Stomach smooth muscle (tissue), 2 donors: ENCODE measurements at regions not wholly inside any gene's neighbourhood (a gene's known extent, or its start where the extent isn't known, plus 50 kb on each side); places are given as distances from the start of the nearest gene placed in this dataset.

ENCODE experiments used
- H3K27ac ChIP-seq: one replicate; pipeline ENCODE4 v1.7.0; 2013; ENCODE audit warnings: mild to moderate bottlenecking, low read length, inconsistent platforms
- H3K27me3 ChIP-seq, 2 donors: one replicate each; pipeline ENCODE4 v1.7.0; 2013; ENCODE audit warnings: low read length in 2 of 2; ENCODE audit not compliant: insufficient read depth in 2 of 2, control insufficient read depth in 1 of 2
- H3K36me3 ChIP-seq, 2 donors: one replicate each; pipeline ENCODE4 v1.7.0; 2013; ENCODE audit warnings: low read length in 2 of 2; ENCODE audit not compliant: control insufficient read depth in 2 of 2, insufficient read depth in 2 of 2
- H3K4me1 ChIP-seq: one replicate; pipeline ENCODE4 v1.7.0; 2013; ENCODE audit warnings: low read length; ENCODE audit not compliant: control insufficient read depth, insufficient read depth
- H3K4me3 ChIP-seq, 2 donors: one replicate each; pipeline ENCODE4 v1.7.0; 2013; ENCODE audit warnings: low read length in 2 of 2
- H3K9ac ChIP-seq, 2 donors: one replicate each; pipeline ENCODE4 v1.7.0; 2013; ENCODE audit warnings: low read length in 2 of 2, mild to moderate bottlenecking in 1 of 2
- H3K9me3 ChIP-seq, 2 donors: one replicate each; pipeline ENCODE4 v1.7.0; 2013; ENCODE audit warnings: low read length in 2 of 2; ENCODE audit not compliant: control insufficient read depth in 2 of 2
- donor health status: healthy.
- donor health status: Pancreatic carcinoma.

- H3K27ac ChIP-seq, result no peak overlapping the region
- no peak overlapping the region for H3K9ac ChIP-seq
- H3K9me3 ChIP-seq, result peaks cover 0 to 2% of the 10 kb centered on the region in 2 donors
- no peak overlapping the region for H3K4me3 ChIP-seq
- no peaks in the 10 kb centered on the region for H3K4me1 ChIP-seq
- H3K36me3 ChIP-seq, result no peaks in the 10 kb centered on the region
- peaks cover 0 to 2% of the 10 kb centered on the region in 2 donors for H3K27me3 ChIP-seq
Observed at GRCh38 chr6:167588181-167588919, 238.4 kb upstream of the AFDN start.

- Histone ChIP-seq H3K9ac (no peak overlapping the region), H3K27ac (no peak overlapping the region), H3K4me3 (no peak overlapping the region)
Observed at GRCh38 chr6:167588920-167589614, 237.6 kb upstream of the AFDN start.

GRCh38 chr6:167589615-167589940 lies 237.1 kb upstream of the AFDN start:
- Histone ChIP-seq H3K9ac (no peak overlapping the region), H3K27ac (no peak overlapping the region), H3K9me3 (peaks cover 0 to 2% of the 10 kb centered on the region in 2 donors), H3K36me3 (no peaks in the 10 kb centered on the region), H3K27me3 (peaks cover 0 to 2% of the 10 kb centered on the region in 2 donors), H3K4me3 (no peak overlapping the region), H3K4me1 (no peaks in the 10 kb centered on the region)

More at GRCh38 chr6:167588920-167589614, 237.6 kb upstream of the AFDN start:
- Histone ChIP-seq H3K36me3 (no peaks in the 10 kb centered on the region), H3K27me3 (peaks cover 0 to 2% of the 10 kb centered on the region in 2 donors), H3K9me3 (peaks cover 0 to 2% of the 10 kb centered on the region in 2 donors), H3K4me1 (no peaks in the 10 kb centered on the region)

GRCh38 chr6:167590193-167590592 lies 236.5 kb upstream of the AFDN start:
- no peaks in the 10 kb centered on the region for H3K36me3 ChIP-seq
- no peaks in the 10 kb centered on the region for H3K4me1 ChIP-seq

More at GRCh38 chr6:167590193-167590592, 236.5 kb upstream of the AFDN start:
- H3K27ac ChIP-seq, result no peak overlapping the region
- no peak overlapping the region for H3K4me3 ChIP-seq
- peaks cover 0 to 2% of the 10 kb centered on the region in 2 donors for H3K27me3 ChIP-seq
- peaks cover 0 to 2% of the 10 kb centered on the region in 2 donors for H3K9me3 ChIP-seq
- H3K9ac ChIP-seq, result no peak overlapping the region
